ENCODE measurements at regions not wholly inside any gene's neighbourhood (a gene's known extent, or its start where the extent isn't known, plus 50 kb on each side); places are given as distances from the start of the nearest gene placed in this dataset.

DNA sequence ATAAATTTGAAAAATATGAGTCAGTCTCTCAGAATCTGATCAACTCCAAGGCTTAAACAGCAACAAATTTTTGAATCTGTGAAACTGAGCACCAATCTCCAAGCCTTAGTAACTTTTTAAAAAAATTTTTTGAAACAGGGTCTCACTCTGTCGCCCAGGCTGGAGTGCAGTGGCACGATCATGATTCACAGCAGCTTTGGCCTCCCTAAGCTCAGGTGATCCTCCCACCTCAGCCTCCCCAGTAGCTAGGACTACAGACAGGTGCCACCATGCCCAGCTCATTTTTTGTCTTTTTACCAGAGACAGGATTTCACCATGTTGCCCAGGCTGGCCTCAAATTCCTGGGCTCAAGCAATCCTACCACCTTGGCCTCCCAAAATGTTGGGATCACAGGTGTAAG is 207.9 kb upstream of the TCF21 start:
- TF ChIP-seq ZFX (IDR thresholded peaks at IDR 0.05; ENCODE audit: borderline replicate concordance), result no peak
- TF ChIP-seq, protein P1, sequence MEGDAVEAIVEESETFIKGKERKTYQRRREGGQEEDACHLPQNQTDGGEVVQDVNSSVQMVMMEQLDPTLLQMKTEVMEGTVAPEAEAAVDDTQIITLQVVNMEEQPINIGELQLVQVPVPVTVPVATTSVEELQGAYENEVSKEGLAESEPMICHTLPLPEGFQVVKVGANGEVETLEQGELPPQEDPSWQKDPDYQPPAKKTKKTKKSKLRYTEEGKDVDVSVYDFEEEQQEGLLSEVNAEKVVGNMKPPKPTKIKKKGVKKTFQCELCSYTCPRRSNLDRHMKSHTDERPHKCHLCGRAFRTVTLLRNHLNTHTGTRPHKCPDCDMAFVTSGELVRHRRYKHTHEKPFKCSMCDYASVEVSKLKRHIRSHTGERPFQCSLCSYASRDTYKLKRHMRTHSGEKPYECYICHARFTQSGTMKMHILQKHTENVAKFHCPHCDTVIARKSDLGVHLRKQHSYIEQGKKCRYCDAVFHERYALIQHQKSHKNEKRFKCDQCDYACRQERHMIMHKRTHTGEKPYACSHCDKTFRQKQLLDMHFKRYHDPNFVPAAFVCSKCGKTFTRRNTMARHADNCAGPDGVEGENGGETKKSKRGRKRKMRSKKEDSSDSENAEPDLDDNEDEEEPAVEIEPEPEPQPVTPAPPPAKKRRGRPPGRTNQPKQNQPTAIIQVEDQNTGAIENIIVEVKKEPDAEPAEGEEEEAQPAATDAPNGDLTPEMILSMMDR (IDR thresholded peaks at IDR 0.05), result no peak
